ENCODE measurements at regions not wholly inside any gene's neighbourhood (a gene's known extent, or its start where the extent isn't known, plus 50 kb on each side); places are given as distances from the start of the nearest gene placed in this dataset.
"Not testable (repeated sequence)": the region's sequence is repeated elsewhere in the genome, so short reads cannot be mapped to it uniquely, and the experiment has no call there.

DNA sequence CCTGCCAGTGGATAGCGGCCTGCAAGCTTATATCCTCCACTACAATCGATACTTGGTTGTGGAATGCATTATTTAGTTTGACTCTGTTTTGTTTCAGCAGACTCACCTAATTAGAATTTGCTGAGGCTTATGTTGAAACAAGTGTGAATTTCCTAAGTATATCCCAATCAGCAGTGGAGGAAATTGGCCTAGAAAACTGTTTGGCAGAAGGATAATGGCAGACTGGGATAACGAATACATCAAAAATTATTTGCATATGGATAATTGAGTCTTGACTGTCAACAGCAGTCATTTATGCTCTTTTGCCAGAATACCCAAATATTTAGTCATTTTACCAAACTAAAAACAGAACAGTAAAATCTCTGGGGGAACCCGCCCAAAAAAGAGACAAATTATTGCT lies 261.0 kb downstream of the DOK5 start:
- no peak for DNase-seq (ENCODE audit: low read depth)
- H3K4me3 ChIP-seq (ENCODE audit: low read depth, low read length) = no peak overlapping the region
- TF ChIP-seq, protein P1, sequence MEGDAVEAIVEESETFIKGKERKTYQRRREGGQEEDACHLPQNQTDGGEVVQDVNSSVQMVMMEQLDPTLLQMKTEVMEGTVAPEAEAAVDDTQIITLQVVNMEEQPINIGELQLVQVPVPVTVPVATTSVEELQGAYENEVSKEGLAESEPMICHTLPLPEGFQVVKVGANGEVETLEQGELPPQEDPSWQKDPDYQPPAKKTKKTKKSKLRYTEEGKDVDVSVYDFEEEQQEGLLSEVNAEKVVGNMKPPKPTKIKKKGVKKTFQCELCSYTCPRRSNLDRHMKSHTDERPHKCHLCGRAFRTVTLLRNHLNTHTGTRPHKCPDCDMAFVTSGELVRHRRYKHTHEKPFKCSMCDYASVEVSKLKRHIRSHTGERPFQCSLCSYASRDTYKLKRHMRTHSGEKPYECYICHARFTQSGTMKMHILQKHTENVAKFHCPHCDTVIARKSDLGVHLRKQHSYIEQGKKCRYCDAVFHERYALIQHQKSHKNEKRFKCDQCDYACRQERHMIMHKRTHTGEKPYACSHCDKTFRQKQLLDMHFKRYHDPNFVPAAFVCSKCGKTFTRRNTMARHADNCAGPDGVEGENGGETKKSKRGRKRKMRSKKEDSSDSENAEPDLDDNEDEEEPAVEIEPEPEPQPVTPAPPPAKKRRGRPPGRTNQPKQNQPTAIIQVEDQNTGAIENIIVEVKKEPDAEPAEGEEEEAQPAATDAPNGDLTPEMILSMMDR (conservative IDR thresholded peaks at IDR 0.05; ENCODE audit: low read depth, low read length) = no peak

DNA sequence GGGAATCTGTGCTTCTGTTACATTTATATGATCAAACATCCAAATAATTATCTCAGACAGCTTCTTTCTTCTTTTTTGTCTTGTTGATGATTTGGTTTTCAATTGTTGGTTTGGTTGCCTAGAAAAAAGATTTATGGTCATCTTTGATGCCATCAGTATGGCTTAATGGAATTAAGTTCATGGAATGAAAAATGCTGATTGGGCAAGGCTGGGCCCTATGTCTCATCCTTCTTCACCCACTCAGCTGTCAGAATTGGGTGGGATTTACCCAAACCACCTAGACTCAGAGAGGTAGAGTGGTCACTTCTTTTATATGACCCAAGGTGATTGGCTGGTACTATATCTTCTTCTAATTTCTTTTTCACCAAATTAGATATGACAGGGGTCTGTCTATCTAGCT lies 258.3 kb downstream of the DOK5 start:
- TF ChIP-seq, protein P1 (conservative IDR thresholded peaks at IDR 0.05; ENCODE audit: low read depth, low read length) = no peak
- no peak overlapping the region for H3K4me3 ChIP-seq (ENCODE audit: low read depth, low read length)
- no peak for DNase-seq (ENCODE audit: low read depth)

DNA sequence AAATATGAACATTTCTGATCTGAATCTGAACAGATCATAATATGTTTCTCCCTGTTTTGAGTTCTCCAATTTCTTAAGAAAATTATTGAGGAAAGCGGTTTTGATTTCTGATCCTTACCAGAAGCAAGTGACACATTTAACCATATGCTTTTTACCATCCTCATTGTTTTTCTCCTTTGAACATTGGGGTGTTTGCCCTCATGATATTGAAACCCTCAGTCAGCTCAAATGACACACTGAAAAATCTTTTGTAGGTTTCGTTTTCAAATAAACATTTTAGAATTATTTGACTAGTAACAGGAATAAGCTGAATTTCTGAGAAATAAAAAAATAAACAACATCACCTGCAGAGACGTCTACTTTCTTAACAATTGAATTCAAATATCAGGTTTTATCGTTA lies 252.1 kb downstream of the DOK5 start:
- H3K4me3 ChIP-seq (ENCODE audit: low read depth, low read length) = no peak overlapping the region
- TF ChIP-seq, protein P1 (conservative IDR thresholded peaks at IDR 0.05; ENCODE audit: low read depth, low read length) = no peak
- no peak for DNase-seq (ENCODE audit: low read depth)

DNA sequence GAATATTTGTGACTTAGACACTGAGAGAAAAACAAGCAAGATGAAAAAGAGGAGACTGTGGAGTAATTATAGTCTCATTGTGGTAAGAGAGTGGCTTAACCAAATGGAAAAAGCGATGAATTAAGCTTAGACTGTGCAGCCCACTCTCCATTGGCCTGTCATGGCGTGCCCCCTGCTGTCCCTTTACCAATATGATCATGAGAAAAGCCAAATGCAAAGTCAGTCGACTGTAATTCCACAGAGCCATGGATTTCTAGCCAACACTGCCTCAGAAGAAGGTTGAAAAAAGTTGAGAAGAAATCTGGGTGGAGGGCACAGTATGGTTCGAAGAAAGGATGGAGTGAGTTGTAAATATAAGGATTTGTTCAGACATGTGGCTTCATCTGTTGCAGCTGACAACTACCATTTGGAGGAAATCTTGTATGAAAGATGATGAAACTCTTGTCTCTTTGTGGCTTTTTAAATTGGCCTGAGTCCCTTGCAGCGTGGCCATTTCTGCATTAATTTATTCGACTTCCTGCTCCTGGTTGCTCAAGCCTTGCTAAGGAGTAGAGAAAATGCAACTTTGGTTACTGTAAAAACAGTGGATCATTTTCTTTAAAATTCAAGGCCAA lies 251.4 kb downstream of the DOK5 start:
- TF ChIP-seq, protein P1 (conservative IDR thresholded peaks at IDR 0.05; ENCODE audit: low read depth, low read length) = no peak
- H3K4me3 ChIP-seq (ENCODE audit: low read depth, low read length) = no peak overlapping the region
- no peak for DNase-seq (ENCODE audit: low read depth)

DNA sequence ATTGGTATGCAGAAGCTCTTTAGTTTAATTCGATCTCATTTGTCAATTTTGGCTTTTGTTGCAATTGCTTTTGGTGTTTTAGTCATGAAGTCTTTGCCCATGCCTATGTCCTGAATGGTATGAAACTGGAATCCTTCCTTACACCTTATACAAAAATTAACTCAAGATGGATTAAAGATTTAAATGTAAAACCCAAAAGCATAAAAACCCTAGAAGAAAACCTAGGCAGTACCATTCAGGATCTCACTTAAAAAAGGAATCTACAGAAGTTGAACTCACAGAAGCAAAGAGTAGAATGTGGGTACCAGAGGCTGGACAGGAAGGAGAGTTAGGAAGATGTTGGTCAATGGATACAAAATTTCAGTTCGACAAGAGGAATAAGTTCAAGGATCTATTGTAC lies 249.9 kb downstream of the DOK5 start:
- H3K4me3 ChIP-seq (ENCODE audit: low read depth, low read length); DNase-seq (ENCODE audit: low read depth): not testable (repeated sequence)

DNA sequence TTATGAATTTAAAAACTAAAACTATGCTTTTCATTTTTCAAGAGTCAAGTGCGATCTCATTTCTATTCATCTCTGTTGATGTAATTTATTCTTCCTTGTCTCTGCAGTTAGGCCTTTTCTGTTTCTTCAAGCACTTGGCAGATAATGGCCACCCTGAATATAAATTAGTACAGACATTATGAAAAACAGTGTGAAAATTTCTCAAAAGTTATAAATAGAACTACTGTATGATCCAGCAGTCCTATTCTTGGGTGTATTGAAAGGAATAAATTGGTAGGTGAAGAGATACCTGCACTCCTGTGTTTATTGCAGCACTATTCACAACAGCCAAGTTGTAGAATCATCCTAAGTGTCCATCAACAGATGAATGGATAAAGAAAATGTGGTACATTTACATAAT lies 248.3 kb downstream of the DOK5 start:
- TF ChIP-seq, protein P1 (conservative IDR thresholded peaks at IDR 0.05; ENCODE audit: low read depth, low read length) = no peak
- H3K4me3 ChIP-seq (ENCODE audit: low read depth, low read length) = no peak overlapping the region
- DNase-seq (ENCODE audit: low read depth) = no peak

DNA sequence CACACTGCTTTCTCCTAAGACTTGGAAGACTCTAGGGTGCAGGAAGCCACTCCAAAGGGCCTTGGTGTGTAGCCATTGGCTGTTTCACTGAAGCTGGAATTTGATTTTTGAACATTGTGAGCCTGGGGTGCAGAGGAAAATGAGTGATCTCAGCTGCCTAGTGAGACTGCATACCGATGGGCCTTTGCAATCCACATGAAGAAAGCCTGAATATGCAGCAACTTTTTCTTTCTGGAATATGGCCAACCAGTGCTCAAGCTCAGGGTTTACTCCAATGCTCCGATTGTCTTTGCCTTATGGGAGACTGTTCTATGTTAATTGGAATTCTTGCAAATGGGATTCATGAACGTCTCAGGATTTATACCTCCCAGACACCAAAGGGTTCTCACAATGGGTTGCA lies 242.6 kb downstream of the DOK5 start:
- TF ChIP-seq, protein P1 (conservative IDR thresholded peaks at IDR 0.05; ENCODE audit: low read depth, low read length) = no peak
- DNase-seq (ENCODE audit: low read depth) = no peak
- no peak overlapping the region for H3K4me3 ChIP-seq (ENCODE audit: low read depth, low read length)

Data from epithelial cell of proximal tubule (primary cell).